Neural progenitor cell (in vitro differentiated cells): ENCODE measurements at regions not wholly inside any gene's neighbourhood (a gene's known extent, or its start where the extent isn't known, plus 50 kb on each side); places are given as distances from the start of the nearest gene placed in this dataset.
A peak's percentile ranks its signal among the peaks of the same experiment; 100 is the strongest.

ENCODE experiments used
- DNase-seq: peaks from one replicate; pipeline ENCODE4 v3.0.0-alpha.2; 2016; ENCODE audit warnings: low spot score
- H2AFZ ChIP-seq: fragments of 200-600 bp; sonication (generic); replicated peaks from 2 replicates; pipeline ENCODE4 v1.6.1; 2016; ENCODE audit warnings: antibody characterized with exemption
- H3F3A ChIP-seq: fragments of 200-600 bp; sonication (generic); 2 replicates; pipeline ENCODE4 v1.6.1; 2016; ENCODE audit warnings: antibody characterized with exemption, low read depth
- H3K27ac ChIP-seq: fragments of 200-600 bp; sonication (generic); 2 replicates; pipeline ENCODE4 v1.5.1; 2016; ENCODE audit warnings: mild to moderate bottlenecking
- H3K27me3 ChIP-seq: fragments of 200-600 bp; sonication (generic); 2 replicates; pipeline ENCODE4 v1.6.1; 2016; ENCODE audit warnings: mild to moderate bottlenecking, moderate library complexity
- H3K36me3 ChIP-seq: fragments of 200-600 bp; sonication (generic); 2 replicates; pipeline ENCODE4 v1.5.1; 2016
- H3K4me1 ChIP-seq: fragments of 200-600 bp; sonication (generic); 2 replicates; pipeline ENCODE4 v1.6.1; 2016; ENCODE audit warnings: mixed run types
- H3K4me2 ChIP-seq: fragments of 200-600 bp; sonication (generic); 2 replicates; pipeline ENCODE4 v1.6.1; 2016
- H3K4me3 ChIP-seq: fragments of 200-600 bp; sonication (generic); 2 replicates; pipeline ENCODE4 v1.5.1; 2016
- H3K79me2 ChIP-seq: fragments of 200-600 bp; sonication (generic); 2 replicates; pipeline ENCODE4 v1.6.1; 2016; ENCODE audit warnings: low read depth
- H3K9ac ChIP-seq: fragments of 200-600 bp; sonication (generic); 2 replicates; pipeline ENCODE4 v1.6.1; 2016
- H3K9me3 ChIP-seq: fragments of 200-600 bp; sonication (generic); 2 replicates; pipeline ENCODE4 v1.5.1; 2016; ENCODE audit warnings: low read depth
- H4K20me1 ChIP-seq: fragments of 200-600 bp; sonication (generic); 2 replicates; pipeline ENCODE4 v1.6.1; 2016; ENCODE audit warnings: low read depth
- H3K27ac Mint-ChIP-seq: 3 replicates; pipeline ENCODE4 v1.8.0; 2021; ENCODE audit warnings: mixed read lengths
- H3K27me3 Mint-ChIP-seq: 2 replicates; pipeline ENCODE4 v1.8.0; 2022; ENCODE audit warnings: low read depth, mild to moderate bottlenecking, inconsistent platforms, moderate library complexity, mixed read lengths; ENCODE audit not compliant: insufficient read depth
- H3K36me3 Mint-ChIP-seq: 3 replicates; pipeline ENCODE4 v1.8.0; 2021; ENCODE audit warnings: mixed read lengths
- H3K4me1 Mint-ChIP-seq: 3 replicates; pipeline ENCODE4 v1.8.0; 2021; ENCODE audit warnings: mixed read lengths
- H3K4me3 Mint-ChIP-seq: 3 replicates; pipeline ENCODE4 v1.8.0; 2021; ENCODE audit warnings: mild to moderate bottlenecking, moderate library complexity, mixed read lengths
- H3K9me3 Mint-ChIP-seq: 3 replicates; pipeline ENCODE4 v1.8.0; 2020; ENCODE audit warnings: mixed read lengths
- EZH2 ChIP-seq: fragments of 200-600 bp; sonication (generic); IDR thresholded peaks from 2 replicates; pipeline ENCODE4 v1.6.1; 2017; ENCODE audit warnings: antibody characterized with exemption, mild to moderate bottlenecking, moderate library complexity
- EZH2phosphoT487 ChIP-seq: fragments of 200-600 bp; sonication (generic); IDR thresholded peaks from 2 replicates; pipeline ENCODE4 v1.6.1; 2017; ENCODE audit warnings: antibody characterized with exemption
- TF ChIP-seq, protein P1 (sequence below): fragments of 200-600 bp; sonication (generic); IDR thresholded peaks from 2 replicates; pipeline ENCODE4 v1.5.1; 2017; ENCODE audit warnings: antibody characterized with exemption, mild to moderate bottlenecking

DNA sequence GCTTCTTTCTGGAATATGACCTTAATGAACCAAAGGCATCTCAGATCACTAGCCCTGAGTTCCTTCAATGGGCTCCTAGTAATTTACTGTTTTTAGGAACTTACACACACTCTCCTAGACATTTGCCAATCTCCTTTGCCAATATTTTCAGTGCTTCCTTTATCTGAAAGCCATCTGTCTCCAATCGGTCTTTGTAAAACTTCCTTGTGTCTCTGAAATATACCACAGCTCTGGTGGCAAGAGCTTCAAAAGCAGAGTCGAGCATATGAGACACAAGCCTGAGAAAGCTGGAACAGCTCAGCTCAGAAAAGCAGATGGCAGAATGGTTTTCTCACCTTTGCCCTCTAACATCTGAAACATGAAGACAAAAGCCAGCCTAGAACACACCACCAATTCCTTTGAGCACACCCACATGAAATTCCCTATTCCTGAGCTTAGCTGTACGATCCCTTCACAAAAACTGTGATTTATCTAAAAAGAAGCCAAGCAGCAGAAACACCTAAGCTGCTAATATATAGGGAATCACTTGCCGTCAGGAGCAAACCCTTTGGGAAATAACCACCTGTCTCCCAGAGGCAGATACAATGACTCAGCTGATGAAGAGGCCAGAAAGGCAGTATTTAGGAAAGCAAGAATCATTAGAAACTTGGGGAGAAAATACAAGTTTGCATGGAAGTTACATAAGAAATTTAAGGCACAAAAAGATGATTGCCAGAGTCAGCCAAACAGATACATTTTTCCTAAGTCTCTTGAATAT lies 70.2 kb upstream of the ANK3 start:
- H3K27ac ChIP-seq, result no peak overlapping the region
- TF ChIP-seq EZH2, result no peak
- no peak for TF ChIP-seq EZH2phosphoT487
- TF ChIP-seq, protein P1, sequence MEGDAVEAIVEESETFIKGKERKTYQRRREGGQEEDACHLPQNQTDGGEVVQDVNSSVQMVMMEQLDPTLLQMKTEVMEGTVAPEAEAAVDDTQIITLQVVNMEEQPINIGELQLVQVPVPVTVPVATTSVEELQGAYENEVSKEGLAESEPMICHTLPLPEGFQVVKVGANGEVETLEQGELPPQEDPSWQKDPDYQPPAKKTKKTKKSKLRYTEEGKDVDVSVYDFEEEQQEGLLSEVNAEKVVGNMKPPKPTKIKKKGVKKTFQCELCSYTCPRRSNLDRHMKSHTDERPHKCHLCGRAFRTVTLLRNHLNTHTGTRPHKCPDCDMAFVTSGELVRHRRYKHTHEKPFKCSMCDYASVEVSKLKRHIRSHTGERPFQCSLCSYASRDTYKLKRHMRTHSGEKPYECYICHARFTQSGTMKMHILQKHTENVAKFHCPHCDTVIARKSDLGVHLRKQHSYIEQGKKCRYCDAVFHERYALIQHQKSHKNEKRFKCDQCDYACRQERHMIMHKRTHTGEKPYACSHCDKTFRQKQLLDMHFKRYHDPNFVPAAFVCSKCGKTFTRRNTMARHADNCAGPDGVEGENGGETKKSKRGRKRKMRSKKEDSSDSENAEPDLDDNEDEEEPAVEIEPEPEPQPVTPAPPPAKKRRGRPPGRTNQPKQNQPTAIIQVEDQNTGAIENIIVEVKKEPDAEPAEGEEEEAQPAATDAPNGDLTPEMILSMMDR, result no peak
- DNase-seq, result no peak
- H3K9me3 Mint-ChIP-seq, result no peaks in the 10 kb centered on the region
- peaks cover 4% of the 10 kb centered on the region for H3F3A ChIP-seq
- no peaks in the 10 kb centered on the region for H3K27me3 Mint-ChIP-seq
- no peak overlapping the region for H2AFZ ChIP-seq
- no peaks in the 10 kb centered on the region for H3K36me3 ChIP-seq
- H3K27me3 ChIP-seq, result no peaks in the 10 kb centered on the region
- no peaks in the 10 kb centered on the region for H3K36me3 Mint-ChIP-seq
- H3K4me2 ChIP-seq, result peak overlapping the region; percentile 4
- no peaks in the 10 kb centered on the region for H3K9me3 ChIP-seq
- peaks cover 36% of the 10 kb centered on the region for H3K4me1 ChIP-seq
- no peaks in the 10 kb centered on the region for H4K20me1 ChIP-seq
- no peak overlapping the region for H3K4me3 ChIP-seq
- H3K27ac Mint-ChIP-seq, result no peak overlapping the region
- no peak overlapping the region for H3K9ac ChIP-seq
- H3K79me2 ChIP-seq, result no peaks in the 10 kb centered on the region
- no peak overlapping the region for H3K4me3 Mint-ChIP-seq
- H3K4me1 Mint-ChIP-seq, result peaks cover 19% of the 10 kb centered on the region

DNA sequence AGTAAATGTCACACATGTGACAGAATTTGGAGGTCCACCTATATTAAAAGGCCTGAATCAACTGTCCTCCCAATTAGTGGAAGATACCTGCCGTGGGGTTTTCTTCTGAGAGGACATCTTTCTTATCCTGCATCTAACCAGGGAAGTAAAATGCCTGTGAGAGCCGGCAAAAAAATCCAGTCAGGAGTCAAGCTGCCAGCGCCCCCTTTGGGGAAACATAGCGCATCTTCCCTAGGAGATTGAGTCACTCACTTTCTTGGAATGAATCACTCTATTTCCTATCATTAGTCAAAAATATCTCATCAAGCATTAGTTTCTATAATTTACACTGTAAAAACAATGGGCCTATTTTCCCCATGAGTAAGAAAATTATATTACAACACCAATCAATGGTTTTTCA lies 66.4 kb upstream of the ANK3 start:
- DNase-seq, result peak; percentile 54
- TF ChIP-seq EZH2 (no peak), EZH2phosphoT487 (no peak)
- TF ChIP-seq, protein P1, result peak; percentile 64
- Mint-ChIP-seq H3K4me1 (peaks cover 17% of the 10 kb centered on the region), H3K4me3 (no peak overlapping the region), H3K36me3 (no peaks in the 10 kb centered on the region), H3K27ac (no peak overlapping the region), H3K27me3 (no peaks in the 10 kb centered on the region), H3K9me3 (no peaks in the 10 kb centered on the region)
- H3K9ac ChIP-seq, result no peak overlapping the region
- no peak overlapping the region for H3K4me3 ChIP-seq
- H3K79me2 ChIP-seq, result no peaks in the 10 kb centered on the region
- no peak overlapping the region for H3K4me2 ChIP-seq
- H3K4me1 ChIP-seq, result peaks cover 30% of the 10 kb centered on the region
- H3K27me3 ChIP-seq, result no peaks in the 10 kb centered on the region
- no peaks in the 10 kb centered on the region for H3F3A ChIP-seq
- no peaks in the 10 kb centered on the region for H3K36me3 ChIP-seq
- no peak overlapping the region for H3K27ac ChIP-seq
- H2AFZ ChIP-seq, result peak overlapping the region; percentile 65
- no peaks in the 10 kb centered on the region for H3K9me3 ChIP-seq
- no peaks in the 10 kb centered on the region for H4K20me1 ChIP-seq

DNA sequence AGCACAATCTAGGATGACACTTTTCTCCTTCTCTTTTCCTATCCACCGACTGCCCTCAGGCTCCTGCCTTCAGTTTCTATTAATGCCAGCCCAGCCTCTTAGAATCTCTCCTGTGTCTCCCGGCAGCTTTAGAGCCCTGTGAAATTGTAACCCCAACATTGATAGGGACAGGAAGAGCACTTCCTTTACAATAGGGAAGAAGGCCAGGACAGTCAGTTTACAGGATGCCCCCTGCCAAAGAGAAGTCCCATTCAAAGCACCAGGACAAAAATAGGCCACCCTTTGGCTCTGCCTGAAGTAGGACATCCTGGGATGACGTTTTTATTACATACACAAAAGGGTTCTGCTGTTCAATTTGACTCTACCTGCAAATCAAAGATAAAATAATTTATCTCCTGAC lies 64.7 kb upstream of the ANK3 start:
- H4K20me1 ChIP-seq, result no peaks in the 10 kb centered on the region
- H3K4me3 ChIP-seq, result no peak overlapping the region
- H3F3A ChIP-seq, result no peaks in the 10 kb centered on the region
- peak; percentile 13 for DNase-seq
- H3K79me2 ChIP-seq, result no peaks in the 10 kb centered on the region
- H3K27ac ChIP-seq, result no peak overlapping the region
- no peaks in the 10 kb centered on the region for H3K9me3 Mint-ChIP-seq
- no peak overlapping the region for H3K4me3 Mint-ChIP-seq
- H2AFZ ChIP-seq, result peak overlapping the region; percentile 73
- no peaks in the 10 kb centered on the region for H3K27me3 Mint-ChIP-seq
- TF ChIP-seq, protein P1, result no peak
- TF ChIP-seq EZH2phosphoT487, result no peak
- no peak for TF ChIP-seq EZH2
- H3K9me3 ChIP-seq, result no peaks in the 10 kb centered on the region
- peak overlapping the region; percentile 54 for H3K27ac Mint-ChIP-seq
- H3K36me3 ChIP-seq, result no peaks in the 10 kb centered on the region
- peaks cover 7% of the 10 kb centered on the region for H3K4me1 Mint-ChIP-seq
- no peaks in the 10 kb centered on the region for H3K36me3 Mint-ChIP-seq
- no peaks in the 10 kb centered on the region for H3K27me3 ChIP-seq
- H3K4me1 ChIP-seq, result peaks cover 13% of the 10 kb centered on the region
- no peak overlapping the region for H3K9ac ChIP-seq
- no peak overlapping the region for H3K4me2 ChIP-seq
